ENCODE measurements at regions not wholly inside any gene's neighbourhood (a gene's known extent, or its start where the extent isn't known, plus 50 kb on each side); places are given as distances from the start of the nearest gene placed in this dataset.

DNA sequence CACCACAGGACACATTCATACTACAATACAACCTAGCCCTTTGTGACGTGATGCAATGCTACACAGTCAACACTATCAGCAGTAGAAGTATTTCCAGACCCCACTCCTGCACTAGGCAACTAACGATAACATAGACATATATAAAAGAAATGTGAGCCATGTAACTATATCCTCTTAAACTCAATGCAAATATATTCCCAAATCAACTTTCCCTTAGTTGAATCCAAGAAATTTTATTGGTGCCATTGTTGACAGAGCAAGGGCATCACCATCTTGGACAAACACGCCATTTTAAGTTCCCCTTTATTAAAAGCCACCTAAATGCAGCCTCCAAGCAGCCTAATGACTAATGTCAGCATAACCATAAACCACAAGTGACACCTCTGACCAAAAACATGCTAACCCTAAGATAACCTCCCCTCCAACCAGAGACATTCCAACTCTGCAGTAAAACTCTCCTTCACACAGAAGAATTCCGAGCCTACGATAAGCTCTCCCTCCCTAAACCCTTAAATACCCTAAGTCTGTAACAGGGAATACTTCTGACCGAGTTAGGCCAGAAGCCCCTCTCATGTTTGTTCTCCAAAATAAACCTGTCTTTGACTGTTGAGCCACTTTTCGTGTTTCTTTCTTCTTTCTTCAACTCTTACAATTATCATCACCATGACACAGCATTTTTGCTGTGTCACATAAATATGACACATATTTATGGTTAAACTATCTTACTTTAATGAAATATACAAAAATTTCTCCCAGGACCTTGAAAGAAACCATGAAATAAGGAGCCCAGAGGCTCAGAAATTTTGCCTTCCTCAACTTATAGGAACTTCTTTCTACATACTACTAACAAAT is 1497.8 kb downstream of the EFNA5 start:
- DNase-seq, result no peak

DNA sequence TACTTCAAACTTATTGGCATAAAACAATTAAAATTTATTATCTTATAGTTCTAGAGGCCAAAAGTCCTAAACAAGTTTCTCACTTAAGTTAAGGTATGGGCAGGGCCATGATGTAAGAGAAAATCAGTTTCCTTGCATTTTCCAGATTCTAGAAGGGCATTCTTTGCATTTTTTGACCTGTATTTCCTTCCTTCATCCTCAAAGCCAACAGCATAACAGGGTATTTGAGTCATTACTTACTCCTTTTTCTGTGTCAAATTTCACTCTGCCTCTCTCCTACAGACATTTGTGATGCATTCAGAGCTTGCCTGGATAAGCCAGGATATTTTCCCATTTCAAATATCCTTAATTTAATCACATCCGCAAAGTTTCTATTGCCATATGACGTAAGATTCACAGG is 1499.0 kb downstream of the EFNA5 start:
- no peak for DNase-seq

DNA sequence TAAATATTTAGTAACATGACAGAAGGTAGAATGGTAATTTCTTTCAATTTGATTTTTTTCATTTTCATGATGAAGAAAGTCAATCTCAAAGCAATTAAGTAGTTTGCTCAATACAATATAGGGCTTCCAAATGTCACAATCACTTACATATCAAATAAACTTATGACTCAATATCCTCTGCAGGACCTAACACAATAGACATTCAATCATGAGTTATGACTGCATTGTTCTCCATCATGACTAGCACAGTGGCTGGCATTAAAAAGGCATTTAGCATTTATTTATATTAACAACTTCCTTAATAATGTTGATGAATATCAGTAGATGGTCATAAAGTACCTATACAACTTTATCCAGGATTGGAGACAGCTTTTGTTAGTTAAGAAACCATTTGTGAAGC is 1499.6 kb downstream of the EFNA5 start:
- DNase-seq, result no peak

- DNase-seq, result no peak
Measured at GRCh38 chr5:106167766-106168165, 1503.0 kb downstream of the EFNA5 start.

- DNase-seq, result no peak
Measured at GRCh38 chr5:106163233-106163632, 1507.5 kb downstream of the EFNA5 start.

GRCh38 chr5:106159616-106160015 is 1511.1 kb downstream of the EFNA5 start:
- DNase-seq, result no peak

- no peak for DNase-seq
Measured at GRCh38 chr5:106154280-106154716, 1516.4 kb downstream of the EFNA5 start.

- no peak for DNase-seq
Measured at GRCh38 chr5:106152569-106152968, 1518.2 kb downstream of the EFNA5 start.

DNA sequence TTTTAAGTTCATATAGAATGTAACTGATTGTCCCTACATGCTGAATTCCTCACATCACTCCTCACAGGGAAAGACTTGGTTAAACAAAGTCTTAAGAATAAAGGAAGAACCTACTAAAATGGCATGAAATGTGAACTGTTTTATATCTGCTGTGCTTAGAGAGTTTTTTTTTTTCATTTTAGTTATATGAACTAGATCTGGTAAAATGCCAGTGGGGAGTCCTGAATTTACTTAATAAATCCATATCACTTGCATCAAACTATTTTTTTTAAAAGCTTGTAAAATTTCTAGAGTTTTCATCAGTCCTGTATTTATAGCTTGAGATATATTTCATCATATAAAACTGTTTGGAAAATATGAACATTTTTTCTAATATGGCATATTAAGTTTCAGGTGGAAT is 1528.6 kb downstream of the EFNA5 start:
- no peak for DNase-seq

DNA sequence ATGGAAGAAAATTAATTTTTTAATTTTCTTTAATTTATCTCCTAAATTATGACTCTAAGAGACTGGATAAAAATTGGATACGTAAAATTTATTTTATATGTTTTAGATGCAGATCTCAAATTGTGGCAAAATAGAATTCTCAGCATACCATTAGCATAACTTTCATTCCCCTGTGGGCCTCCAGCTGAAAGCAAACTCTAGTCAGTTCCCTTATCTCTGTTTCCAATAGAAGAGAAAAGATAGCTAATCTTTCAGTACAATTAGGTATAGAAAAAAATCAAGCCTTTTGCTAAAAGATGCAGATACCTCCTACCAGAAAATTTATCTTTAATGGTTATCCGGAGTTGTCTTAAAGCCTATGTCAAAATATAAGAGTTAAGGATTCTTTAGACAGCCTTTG is 1530.6 kb downstream of the EFNA5 start:
- no peak for DNase-seq

GRCh38 chr5:106136061-106136460 is 1534.7 kb downstream of the EFNA5 start:
- no peak for DNase-seq

GRCh38 chr5:106135473-106135872 is 1535.3 kb downstream of the EFNA5 start:
- DNase-seq, result no peak

GRCh38 chr5:106134549-106134948 is 1536.2 kb downstream of the EFNA5 start:
- DNase-seq, result no peak

- no peak for DNase-seq
Measured at GRCh38 chr5:106127985-106128384, 1542.8 kb downstream of the EFNA5 start.

- no peak for DNase-seq
Measured at GRCh38 chr5:106127341-106127781, 1543.4 kb downstream of the EFNA5 start.

- DNase-seq, result no peak
Measured at GRCh38 chr5:106121972-106122605, 1548.6 kb downstream of the EFNA5 start.

DNA sequence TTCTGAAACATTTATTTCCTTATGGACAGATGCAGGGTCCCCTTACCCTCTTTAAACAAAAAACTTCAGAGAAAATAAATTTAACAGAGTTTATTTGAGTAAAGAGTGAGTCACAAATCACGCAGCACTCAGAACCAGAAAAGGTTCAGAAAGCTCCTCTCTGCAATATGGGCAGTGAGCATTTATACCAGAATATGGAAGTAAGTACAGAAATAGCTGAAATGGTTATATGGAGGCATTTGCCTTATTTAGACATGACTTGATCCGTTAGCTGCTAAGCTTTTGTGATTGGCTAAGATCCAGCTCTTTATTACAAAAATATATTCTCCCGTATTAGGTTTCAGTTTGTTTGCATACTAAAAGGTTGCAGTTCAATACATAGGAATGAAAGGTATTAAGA is 1554.1 kb downstream of the EFNA5 start:
- DNase-seq, result no peak

DNA sequence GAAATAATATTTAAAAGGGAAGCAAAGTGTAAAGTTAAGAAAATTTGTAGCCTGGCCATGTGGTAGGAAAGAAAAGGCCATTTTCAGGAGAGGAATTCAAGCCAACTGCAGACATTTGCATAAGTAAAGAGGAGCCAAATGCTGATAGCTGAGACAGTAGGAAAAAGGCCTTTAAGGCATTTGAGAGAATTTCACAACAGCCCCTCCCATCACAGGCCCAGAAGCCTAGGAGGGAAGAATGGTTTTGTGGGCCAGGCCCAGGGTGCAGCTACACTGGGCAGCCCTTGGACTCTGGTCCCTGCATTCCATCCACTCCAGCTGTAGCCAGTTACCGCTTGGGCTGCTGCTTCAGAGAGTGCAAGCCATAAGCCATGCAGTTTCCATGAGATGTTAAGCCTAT is 1556.8 kb downstream of the EFNA5 start:
- DNase-seq, result no peak

DNA sequence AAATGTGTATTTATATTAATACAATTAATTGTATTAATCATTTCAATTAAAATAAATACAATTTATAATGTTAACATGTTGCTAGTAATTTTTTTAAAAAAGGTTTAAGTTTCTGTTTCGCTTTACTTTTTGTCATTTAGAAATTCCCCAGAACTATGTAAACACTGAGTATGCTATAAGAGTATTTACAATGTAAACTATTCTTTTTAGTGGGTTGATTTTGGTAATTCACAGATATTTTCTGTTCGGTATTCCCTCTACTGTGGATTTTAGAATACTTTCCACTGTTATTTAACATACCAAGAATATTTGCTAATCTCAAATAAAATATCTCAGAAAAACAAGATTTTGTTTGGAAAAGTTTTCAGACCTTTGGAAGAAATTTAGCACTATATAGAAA is 1564.4 kb downstream of the EFNA5 start:
- no peak for DNase-seq

- no peak for DNase-seq
Measured at GRCh38 chr5:106097340-106097739, 1573.4 kb downstream of the EFNA5 start.

- no peak for DNase-seq
Measured at GRCh38 chr5:106094839-106095238, 1575.9 kb downstream of the EFNA5 start.

DNA sequence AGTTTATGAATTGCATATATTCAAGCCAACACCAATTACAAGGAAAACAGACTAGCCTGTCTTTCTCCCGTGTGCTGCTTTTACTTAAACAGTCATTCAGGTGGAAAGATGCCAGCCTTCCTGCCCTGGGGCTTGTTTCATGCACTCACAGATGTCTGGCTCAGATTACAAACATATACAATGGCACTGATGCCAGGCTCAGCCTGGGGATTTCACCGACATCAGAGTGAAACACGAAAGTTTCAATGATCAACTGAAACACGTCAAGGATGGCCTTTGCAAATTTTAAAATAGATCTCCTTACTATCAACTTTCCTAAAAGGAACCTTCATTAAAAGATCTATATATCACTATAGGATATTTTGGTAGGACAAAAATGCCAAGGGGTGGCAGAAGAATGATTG is 1576.5 kb downstream of the EFNA5 start:
- no peak for DNase-seq

DNA sequence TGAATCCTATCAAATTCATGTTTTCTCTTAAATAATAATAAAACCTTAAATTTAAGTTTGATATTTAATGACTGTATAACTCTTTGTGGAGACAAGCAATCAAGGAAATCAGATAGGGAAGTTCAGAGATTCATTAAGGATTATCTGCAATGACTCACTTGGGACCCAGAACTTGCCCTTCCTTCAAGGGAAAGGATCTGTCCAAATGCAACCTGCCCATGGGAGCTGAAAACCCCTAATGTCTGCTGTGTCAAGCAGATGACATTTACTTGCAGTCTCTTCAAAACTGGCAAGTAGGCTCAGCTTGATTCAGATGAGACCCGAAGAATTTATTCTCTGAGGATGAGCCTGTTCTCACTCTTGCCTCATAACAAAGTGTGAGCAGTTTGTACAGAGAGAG is 1577.6 kb downstream of the EFNA5 start:
- DNase-seq, result no peak

- DNase-seq, result no peak
Measured at GRCh38 chr5:106092455-106092854, 1578.3 kb downstream of the EFNA5 start.

- no peak for DNase-seq
Measured at GRCh38 chr5:106089073-106089472, 1581.7 kb downstream of the EFNA5 start.
